Right lobe of liver (tissue), 4 donors: ENCODE measurements at regions not wholly inside any gene's neighbourhood (a gene's known extent, or its start where the extent isn't known, plus 50 kb on each side); places are given as distances from the start of the nearest gene placed in this dataset.

Source experiments
- POLR2A ChIP-seq: fragments of 450-650 bp; IDR thresholded peaks from one replicate; pipeline ENCODE4 v1.6.1; 2017; ENCODE audit warnings: antibody characterized with exemption, mild to moderate bottlenecking
- TF ChIP-seq, protein P1 (sequence below), 4 donors: fragments of 200-600 bp in 3 of 4; fragments of 450-650 bp in 1 of 4; IDR thresholded peaks; one replicate each; pipeline versions ENCODE4 v1.5.1 to v1.8.0; 2016 to 2022; ENCODE audit warnings: antibody characterized with exemption in 4 of 4, mild to moderate bottlenecking in 2 of 4
- donor health status: DM: no; HTN: no; CAD: no.
- donor health status: DM: no; HTN: no; CAD: no.
- donor health status: DM: no; HTN: yes; CAD: no.

- TF ChIP-seq, protein P1, sequence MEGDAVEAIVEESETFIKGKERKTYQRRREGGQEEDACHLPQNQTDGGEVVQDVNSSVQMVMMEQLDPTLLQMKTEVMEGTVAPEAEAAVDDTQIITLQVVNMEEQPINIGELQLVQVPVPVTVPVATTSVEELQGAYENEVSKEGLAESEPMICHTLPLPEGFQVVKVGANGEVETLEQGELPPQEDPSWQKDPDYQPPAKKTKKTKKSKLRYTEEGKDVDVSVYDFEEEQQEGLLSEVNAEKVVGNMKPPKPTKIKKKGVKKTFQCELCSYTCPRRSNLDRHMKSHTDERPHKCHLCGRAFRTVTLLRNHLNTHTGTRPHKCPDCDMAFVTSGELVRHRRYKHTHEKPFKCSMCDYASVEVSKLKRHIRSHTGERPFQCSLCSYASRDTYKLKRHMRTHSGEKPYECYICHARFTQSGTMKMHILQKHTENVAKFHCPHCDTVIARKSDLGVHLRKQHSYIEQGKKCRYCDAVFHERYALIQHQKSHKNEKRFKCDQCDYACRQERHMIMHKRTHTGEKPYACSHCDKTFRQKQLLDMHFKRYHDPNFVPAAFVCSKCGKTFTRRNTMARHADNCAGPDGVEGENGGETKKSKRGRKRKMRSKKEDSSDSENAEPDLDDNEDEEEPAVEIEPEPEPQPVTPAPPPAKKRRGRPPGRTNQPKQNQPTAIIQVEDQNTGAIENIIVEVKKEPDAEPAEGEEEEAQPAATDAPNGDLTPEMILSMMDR (IDR thresholded peaks at IDR 0.05): no peak
- TF ChIP-seq POLR2A: no peak
These were observed 836.5 kb downstream of the PDCD6IP start for GRCh38 chr3:34634939-34635338.
